Mesenchymal stem cell (in vitro differentiated cells and primary cell): ENCODE measurements at regions not wholly inside any gene's neighbourhood (a gene's known extent, or its start where the extent isn't known, plus 50 kb on each side); places are given as distances from the start of the nearest gene placed in this dataset.

Source experiments
- DNase-seq: peaks from one replicate; pipeline ENCODE4 v3.0.0-alpha.2; 2013
- H2AFZ ChIP-seq: one replicate; pipeline ENCODE4 v1.6.1; 2013; ENCODE audit warnings: low read depth, mild to moderate bottlenecking, control low read depth, inconsistent platforms, low read length, moderate library complexity
- H2AK5ac ChIP-seq: 2 replicates; pipeline ENCODE4 v1.6.1; 2013; ENCODE audit warnings: low read length, moderate library complexity, mild to moderate bottlenecking, inconsistent platforms; ENCODE audit not compliant: severe bottlenecking
- H2BK120ac ChIP-seq: one replicate; pipeline ENCODE4 v1.6.1; 2013; ENCODE audit warnings: low read depth, mild to moderate bottlenecking, inconsistent platforms, low read length, moderate library complexity
- H2BK12ac ChIP-seq, 2 experiments: one replicate each; pipeline ENCODE4 v1.6.1; 2013; ENCODE audit warnings: inconsistent platforms in 2 of 2, low read length in 2 of 2, mild to moderate bottlenecking in 2 of 2, moderate library complexity in 2 of 2, control low read depth in 1 of 2
- H2BK15ac ChIP-seq: one replicate; pipeline ENCODE4 v1.6.1; 2013; ENCODE audit warnings: mild to moderate bottlenecking, low read depth, inconsistent platforms; ENCODE audit not compliant: poor library complexity, severe bottlenecking
- H2BK5ac ChIP-seq: 2 replicates; pipeline ENCODE4 v1.6.1; 2013; ENCODE audit warnings: low read depth, mild to moderate bottlenecking, low read length, control low read depth, inconsistent platforms; ENCODE audit not compliant: poor library complexity, severe bottlenecking
- H3K14ac ChIP-seq, 2 experiments: one replicate each; pipeline ENCODE4 v1.6.1; 2013; ENCODE audit warnings: inconsistent platforms in 2 of 2, low read length in 2 of 2, control low read depth in 1 of 2, mild to moderate bottlenecking in 1 of 2, moderate library complexity in 1 of 2
- H3K18ac ChIP-seq, 2 experiments: one replicate each; pipeline ENCODE4 v1.6.1; 2013; ENCODE audit warnings: inconsistent platforms in 2 of 2, low read length in 2 of 2, control low read depth in 1 of 2, low read depth in 1 of 2, mild to moderate bottlenecking in 1 of 2
- H3K23ac ChIP-seq, 2 experiments: one replicate each; pipeline ENCODE4 v1.6.1; 2013; ENCODE audit warnings: inconsistent platforms in 2 of 2, low read length in 2 of 2, mild to moderate bottlenecking in 2 of 2, moderate library complexity in 2 of 2, control low read depth in 1 of 2
- H3K27ac ChIP-seq: 2 replicates; pipeline ENCODE4 v1.5.1; 2013; ENCODE audit warnings: mild to moderate bottlenecking, moderate library complexity, low read length, control low read depth, inconsistent platforms; ENCODE audit not compliant: poor library complexity, severe bottlenecking
- H3K27me3 ChIP-seq, 2 experiments: 2 replicates each; pipeline versions ENCODE4 v1.6.1 to v1.7.0; 2013; ENCODE audit warnings: low read length in 2 of 2, mild to moderate bottlenecking in 2 of 2, moderate library complexity in 2 of 2, control low read depth in 1 of 2, inconsistent platforms in 1 of 2; ENCODE audit not compliant: control insufficient read depth in 1 of 2, insufficient read depth in 1 of 2
- H3K36me3 ChIP-seq, 2 experiments: 2 replicates each; pipeline versions ENCODE4 v1.6.1 to v1.7.0; 2013; ENCODE audit warnings: low read length in 2 of 2, control low read depth in 1 of 2, inconsistent platforms in 1 of 2, low read depth in 1 of 2, mild to moderate bottlenecking in 1 of 2; ENCODE audit not compliant: insufficient read depth in 2 of 2, control insufficient read depth in 1 of 2
- H3K4ac ChIP-seq, 2 experiments: one replicate each; pipeline ENCODE4 v1.6.1; 2013; ENCODE audit warnings: inconsistent platforms in 2 of 2, low read length in 2 of 2, mild to moderate bottlenecking in 2 of 2, moderate library complexity in 2 of 2, control low read depth in 1 of 2, low read depth in 1 of 2
- H3K4me1 ChIP-seq: 2 replicates; pipeline ENCODE4 v1.6.1; 2013; ENCODE audit warnings: low read depth, low read length, control low read depth; ENCODE audit not compliant: control insufficient read depth, insufficient read depth
- H3K4me2 ChIP-seq: 2 replicates; pipeline ENCODE4 v1.6.1; 2013; ENCODE audit warnings: low read length, mild to moderate bottlenecking, inconsistent platforms; ENCODE audit not compliant: poor library complexity, severe bottlenecking
- H3K4me3 ChIP-seq, 2 experiments: 2 replicates each; pipeline versions ENCODE4 v1.5.1 to v1.7.0; 2013; ENCODE audit warnings: low read length in 2 of 2, mild to moderate bottlenecking in 2 of 2, control low read depth in 1 of 2, low read depth in 1 of 2; ENCODE audit not compliant: insufficient read depth in 1 of 2
- H3K79me1 ChIP-seq: replicated peaks from 2 replicates; pipeline ENCODE4 v1.6.1; 2013; ENCODE audit warnings: mild to moderate bottlenecking, control low read depth, low read length, inconsistent platforms; ENCODE audit not compliant: poor library complexity, severe bottlenecking
- H3K9ac ChIP-seq: 2 replicates; pipeline ENCODE4 v1.7.0; 2013; ENCODE audit warnings: mild to moderate bottlenecking, low read length, moderate library complexity
- H3K9me3 ChIP-seq: 2 replicates; pipeline ENCODE4 v1.7.0; 2013; ENCODE audit warnings: mild to moderate bottlenecking, low read length; ENCODE audit not compliant: control insufficient read depth
- H4K8ac ChIP-seq: one replicate; pipeline ENCODE4 v1.6.1; 2013; ENCODE audit warnings: inconsistent platforms, mild to moderate bottlenecking, low read length, moderate library complexity
- H4K91ac ChIP-seq: one replicate; pipeline ENCODE4 v1.6.1; 2013; ENCODE audit warnings: mild to moderate bottlenecking, low read length, inconsistent platforms
- whole genome bisulfite sequencing: methylation state at CpG from one replicate; pipeline ENCODE4 v1.1.7; 2013; ENCODE audit warnings: mixed read lengths; 5-methylcytosine and 5-hydroxymethylcytosine counted together

GRCh38 chr13:76715075-76715474 is 171.1 kb downstream of the KCTD12 start:
- Histone ChIP-seq H2BK12ac (no peak overlapping the region), H2BK5ac (no peak overlapping the region), H3K23ac (no peak overlapping the region), H3K9me3 (no peaks in the 10 kb centered on the region), H3K9ac (peak overlapping the region; percentile 8), H3K4me3 (no peak overlapping the region), H4K8ac (no peak overlapping the region), H3K27me3 (no peaks in the 10 kb centered on the region), H3K14ac (no peak overlapping the region), H2AFZ (no peak overlapping the region), H3K36me3 (no peaks in the 10 kb centered on the region), H2AK5ac (no peak overlapping the region), H4K91ac (no peak overlapping the region), H3K79me1 (no peaks in the 10 kb centered on the region), H3K27ac (no peak overlapping the region), H2BK120ac (no peak overlapping the region), H3K4me2 (no peak overlapping the region), H3K4me1 (no peaks in the 10 kb centered on the region), H2BK15ac (no peak overlapping the region), H3K4ac (no peak overlapping the region), H3K18ac (no peak overlapping the region)
- no peak for DNase-seq
- WGBS = 100% methylated on average over 4 of the region's 4 CpGs

- Histone ChIP-seq H2BK120ac (no peak overlapping the region), H2AK5ac (no peak overlapping the region), H3K27me3 (no peaks in the 10 kb centered on the region), H3K4me3 (no peak overlapping the region), H3K18ac (peak overlapping the region in 1 of 2 experiments; percentile 62), H3K23ac (no peak overlapping the region), H3K9ac (no peak overlapping the region), H3K79me1 (no peaks in the 10 kb centered on the region), H2AFZ (no peak overlapping the region), H3K36me3 (no peaks in the 10 kb centered on the region), H4K91ac (peak overlapping the region; percentile 68), H2BK12ac (peak overlapping the region in 1 of 2 experiments; percentile 84), H3K9me3 (no peaks in the 10 kb centered on the region), H2BK5ac (no peak overlapping the region), H2BK15ac (no peak overlapping the region), H3K4me2 (no peak overlapping the region), H4K8ac (peak overlapping the region; percentile 54), H3K14ac (no peak overlapping the region), H3K27ac (no peak overlapping the region), H3K4me1 (no peaks in the 10 kb centered on the region), H3K4ac (no peak overlapping the region)
- no peak for DNase-seq
- 95% methylated on average over 1 of the region's 1 CpG for WGBS
Measured at GRCh38 chr13:76713280-76713679, 172.9 kb downstream of the KCTD12 start.

- no peak overlapping the region for H3K4me2 ChIP-seq
- H3K9me3 ChIP-seq = no peaks in the 10 kb centered on the region
- H3K27ac ChIP-seq = peak overlapping the region; percentile 62
- no peak overlapping the region for H2AFZ ChIP-seq
- WGBS = 6% methylated on average over 2 of the region's 3 CpGs
- H2BK120ac ChIP-seq = no peak overlapping the region
- H3K18ac ChIP-seq = peak overlapping the region in 1 of 2 experiments; percentile 28
- H3K27me3 ChIP-seq = no peaks in the 10 kb centered on the region
- H3K4me3 ChIP-seq = no peak overlapping the region
- no peak overlapping the region for H4K91ac ChIP-seq
- no peak overlapping the region for H3K4ac ChIP-seq
- no peak overlapping the region for H3K23ac ChIP-seq
- no peak overlapping the region for H4K8ac ChIP-seq
- no peak overlapping the region for H2BK12ac ChIP-seq
- no peak overlapping the region for H2AK5ac ChIP-seq
- peak; percentile 89 for DNase-seq
- no peaks in the 10 kb centered on the region for H3K4me1 ChIP-seq
- no peaks in the 10 kb centered on the region for H3K79me1 ChIP-seq
- H2BK15ac ChIP-seq = no peak overlapping the region
- peak overlapping the region; percentile 35 for H3K9ac ChIP-seq
- no peak overlapping the region for H2BK5ac ChIP-seq
- H3K14ac ChIP-seq = no peak overlapping the region
- no peaks in the 10 kb centered on the region for H3K36me3 ChIP-seq
Measured at GRCh38 chr13:76711550-76712182, 174.5 kb downstream of the KCTD12 start.

GRCh38 chr13:76709851-76710250 is 176.4 kb downstream of the KCTD12 start:
- peak overlapping the region in 1 of 2 experiments; percentile 39 for H3K18ac ChIP-seq
- H2AK5ac ChIP-seq = no peak overlapping the region
- no peak overlapping the region for H4K91ac ChIP-seq
- WGBS = 100% methylated on average over 1 of the region's 1 CpG
- H3K14ac ChIP-seq = no peak overlapping the region
- H3K4me3 ChIP-seq = no peak overlapping the region
- no peak overlapping the region for H2BK5ac ChIP-seq
- DNase-seq = no peak
- no peak overlapping the region for H3K4ac ChIP-seq
- no peak overlapping the region for H2AFZ ChIP-seq
- H3K27me3 ChIP-seq = no peaks in the 10 kb centered on the region
- no peak overlapping the region for H3K4me2 ChIP-seq
- H3K27ac ChIP-seq = no peak overlapping the region
- no peaks in the 10 kb centered on the region for H3K4me1 ChIP-seq
- H2BK15ac ChIP-seq = no peak overlapping the region
- H4K8ac ChIP-seq = peak overlapping the region; percentile 50
- no peaks in the 10 kb centered on the region for H3K79me1 ChIP-seq
- no peak overlapping the region for H3K23ac ChIP-seq
- H2BK120ac ChIP-seq = no peak overlapping the region
- H3K36me3 ChIP-seq = no peaks in the 10 kb centered on the region
- no peak overlapping the region for H3K9ac ChIP-seq
- H3K9me3 ChIP-seq = no peaks in the 10 kb centered on the region
- H2BK12ac ChIP-seq = no peak overlapping the region
